ENCODE measurements at regions not wholly inside any gene's neighbourhood (a gene's known extent, or its start where the extent isn't known, plus 50 kb on each side); places are given as distances from the start of the nearest gene placed in this dataset.

GRCh38 chr18:29188760-29189159, 1011.8 kb upstream of the CDH2 start:
- Mint-ChIP-seq H3K36me3 (ENCODE audit: insufficient read depth in 1 of 3, low read depth in 3 of 3) (no peaks in the 10 kb centered on the region), H3K27ac (no peak overlapping the region), H3K9me3 (no peaks in the 10 kb centered on the region), H3K27me3 (ENCODE audit: low read depth) (no peaks in the 10 kb centered on the region), H3K4me1 (peaks cover 4 to 8% of the 10 kb centered on the region in 2 experiments; a peak in 3 of 4 replicates), H3K4me3 (no peak overlapping the region)
- Histone ChIP-seq H3K4ac (ENCODE audit: low read depth, low read length) (no peak overlapping the region), H3K79me1 (ENCODE audit: insufficient read depth, low read depth, low read length, poor library complexity, severe bottlenecking) (no peaks in the 10 kb centered on the region), H3K9me3 (ENCODE audit: control insufficient read depth, low read depth, low read length) (no peaks in the 10 kb centered on the region), H4K8ac (replicated peaks; ENCODE audit: insufficient read length, low read depth, low read length) (no peak overlapping the region), H2BK20ac (ENCODE audit: low read depth, low read length, poor library complexity, severe bottlenecking) (no peak overlapping the region), H4K91ac (ENCODE audit: insufficient read length, low read depth, low read length) (no peak overlapping the region), H4K20me1 (ENCODE audit: control insufficient read depth, insufficient read depth, insufficient read length) (no peaks in the 10 kb centered on the region), H3K23me2 (ENCODE audit: insufficient read length, low read depth, low read length, poor library complexity, severe bottlenecking) (no peaks in the 10 kb centered on the region), H3K9ac (ENCODE audit: extremely low read depth, insufficient read length, low read length) (no peak overlapping the region), H2AFZ (ENCODE audit: low read length) (no peak overlapping the region), H2BK12ac (ENCODE audit: insufficient read length, low read depth, low read length) (no peak overlapping the region), H2AK5ac (ENCODE audit: insufficient read length, low read length) (no peak overlapping the region), H2BK15ac (ENCODE audit: low read depth, low read length) (no peak overlapping the region), H3K56ac (ENCODE audit: insufficient read length, low read depth, low read length) (no peak overlapping the region), H3K4me2 (ENCODE audit: insufficient read depth, insufficient read length, low read length) (no peak overlapping the region), H3K79me2 (ENCODE audit: insufficient read depth, low read length) (no peaks in the 10 kb centered on the region), H3K14ac (ENCODE audit: insufficient read depth, low read length) (no peak overlapping the region), H3K23ac (ENCODE audit: insufficient read length, low read depth, low read length) (no peak overlapping the region), H4K5ac (ENCODE audit: insufficient read length, low read depth, low read length) (no peak overlapping the region), H2BK120ac (ENCODE audit: low read depth, low read length, poor library complexity, severe bottlenecking) (no peak overlapping the region), H3T11ph (ENCODE audit: low read length) (no peak overlapping the region), H3K27ac (ENCODE audit: insufficient read length, low read depth, low read length) (no peak overlapping the region), H3K18ac (ENCODE audit: insufficient read length, low read depth, low read length) (no peak overlapping the region), H2BK5ac (ENCODE audit: insufficient read length, low read length) (no peak overlapping the region), H3K4me1 (ENCODE audit: insufficient read depth, low read length) (no peaks in the 10 kb centered on the region; the same call in 1 of the 2 replicates), H3K27me3 (ENCODE audit: insufficient read depth, low read length) (no peaks in the 10 kb centered on the region)
- TF ChIP-seq, protein P1, sequence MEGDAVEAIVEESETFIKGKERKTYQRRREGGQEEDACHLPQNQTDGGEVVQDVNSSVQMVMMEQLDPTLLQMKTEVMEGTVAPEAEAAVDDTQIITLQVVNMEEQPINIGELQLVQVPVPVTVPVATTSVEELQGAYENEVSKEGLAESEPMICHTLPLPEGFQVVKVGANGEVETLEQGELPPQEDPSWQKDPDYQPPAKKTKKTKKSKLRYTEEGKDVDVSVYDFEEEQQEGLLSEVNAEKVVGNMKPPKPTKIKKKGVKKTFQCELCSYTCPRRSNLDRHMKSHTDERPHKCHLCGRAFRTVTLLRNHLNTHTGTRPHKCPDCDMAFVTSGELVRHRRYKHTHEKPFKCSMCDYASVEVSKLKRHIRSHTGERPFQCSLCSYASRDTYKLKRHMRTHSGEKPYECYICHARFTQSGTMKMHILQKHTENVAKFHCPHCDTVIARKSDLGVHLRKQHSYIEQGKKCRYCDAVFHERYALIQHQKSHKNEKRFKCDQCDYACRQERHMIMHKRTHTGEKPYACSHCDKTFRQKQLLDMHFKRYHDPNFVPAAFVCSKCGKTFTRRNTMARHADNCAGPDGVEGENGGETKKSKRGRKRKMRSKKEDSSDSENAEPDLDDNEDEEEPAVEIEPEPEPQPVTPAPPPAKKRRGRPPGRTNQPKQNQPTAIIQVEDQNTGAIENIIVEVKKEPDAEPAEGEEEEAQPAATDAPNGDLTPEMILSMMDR (conservative IDR thresholded peaks at IDR 0.05) = no peak
- DNase-seq = no peak
